ENCODE measurements at regions not wholly inside any gene's neighbourhood (a gene's known extent, or its start where the extent isn't known, plus 50 kb on each side); places are given as distances from the start of the nearest gene placed in this dataset.

GRCh38 chr9:113657765-113658544 lies 194.4 kb downstream of the RGS3 start:
- DNase-seq (ENCODE audit: low read depth) = peak; percentile 49
- H3K4me3 ChIP-seq (ENCODE audit: low read depth, low read length) = no peak overlapping the region
- peak; percentile 99 for TF ChIP-seq CTCF (IDR thresholded peaks at IDR 0.05; ENCODE audit: low read depth, low read length, missing control alignments)

- DNase-seq (ENCODE audit: low read depth) = no peak
- H3K4me3 ChIP-seq (ENCODE audit: low read depth, low read length) = no peak overlapping the region
- TF ChIP-seq CTCF (IDR thresholded peaks at IDR 0.05; ENCODE audit: low read depth, low read length, missing control alignments) = no peak
Measured at GRCh38 chr9:113658545-113658895, 195.0 kb downstream of the RGS3 start.

DNA sequence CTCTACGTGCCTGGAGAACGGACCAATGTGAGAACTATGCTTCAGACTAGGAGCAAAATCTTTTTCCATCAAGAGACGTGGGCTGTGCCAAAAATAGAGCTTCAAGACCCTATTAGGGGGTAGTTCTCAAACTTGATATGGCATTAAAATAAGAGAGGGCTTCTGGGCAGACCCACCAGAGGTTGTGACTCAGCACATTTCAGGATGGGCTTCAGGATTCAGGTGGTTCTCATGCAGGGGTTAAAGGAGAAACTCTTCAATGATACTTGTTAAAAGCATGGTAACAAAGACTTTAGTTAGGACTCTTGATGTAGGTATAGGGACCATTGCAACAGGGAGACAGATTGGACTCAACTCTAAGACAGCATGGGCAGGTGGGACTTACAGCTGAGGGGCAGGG lies 195.5 kb downstream of the RGS3 start:
- no peak for TF ChIP-seq CTCF (IDR thresholded peaks at IDR 0.05; ENCODE audit: low read depth, low read length, missing control alignments)
- no peak for DNase-seq (ENCODE audit: low read depth)
- no peak overlapping the region for H3K4me3 ChIP-seq (ENCODE audit: low read depth, low read length)

- no peak for DNase-seq (ENCODE audit: low read depth)
- TF ChIP-seq CTCF (IDR thresholded peaks at IDR 0.05; ENCODE audit: low read depth, low read length, missing control alignments) = no peak
- no peak overlapping the region for H3K4me3 ChIP-seq (ENCODE audit: low read depth, low read length)
Measured at GRCh38 chr9:113659740-113660139, 196.2 kb downstream of the RGS3 start.

GRCh38 chr9:113660196-113660595 lies 196.7 kb downstream of the RGS3 start:
- no peak overlapping the region for H3K4me3 ChIP-seq (ENCODE audit: low read depth, low read length)
- TF ChIP-seq CTCF (IDR thresholded peaks at IDR 0.05; ENCODE audit: low read depth, low read length, missing control alignments) = no peak
- no peak for DNase-seq (ENCODE audit: low read depth)

- H3K4me3 ChIP-seq (ENCODE audit: low read depth, low read length) = no peak overlapping the region
- no peak for TF ChIP-seq CTCF (IDR thresholded peaks at IDR 0.05; ENCODE audit: low read depth, low read length, missing control alignments)
- DNase-seq (ENCODE audit: low read depth) = no peak
Measured at GRCh38 chr9:113661074-113661473, 197.5 kb downstream of the RGS3 start.
